Prostate gland (tissue), 2 donors: ENCODE measurements at regions not wholly inside any gene's neighbourhood (a gene's known extent, or its start where the extent isn't known, plus 50 kb on each side); places are given as distances from the start of the nearest gene placed in this dataset.

Experiments used
- POLR2A ChIP-seq: fragments of 450-650 bp; IDR thresholded peaks from one replicate; pipeline ENCODE4 v1.6.1; 2016; ENCODE audit warnings: antibody characterized with exemption, mild to moderate bottlenecking
- POLR2AphosphoS5 ChIP-seq: sonication (generic); formaldehyde crosslinking; IDR thresholded peaks from one replicate; pipeline ENCODE4 v1.6.1; 2017; ENCODE audit warnings: antibody characterized with exemption
- TF ChIP-seq, protein P1 (sequence below), 4 experiments: fragments of 200-600 bp in 2 of 4; fragments of 450-650 bp in 2 of 4; sonication (generic) in 2 of 4; IDR thresholded peaks; 1 replicate in 3 of 4; 2 replicates in 1 of 4; pipeline ENCODE4 v1.5.1; 2016 to 2019; ENCODE audit warnings: antibody characterized with exemption in 4 of 4, mild to moderate bottlenecking in 2 of 4, moderate library complexity in 2 of 4

DNA sequence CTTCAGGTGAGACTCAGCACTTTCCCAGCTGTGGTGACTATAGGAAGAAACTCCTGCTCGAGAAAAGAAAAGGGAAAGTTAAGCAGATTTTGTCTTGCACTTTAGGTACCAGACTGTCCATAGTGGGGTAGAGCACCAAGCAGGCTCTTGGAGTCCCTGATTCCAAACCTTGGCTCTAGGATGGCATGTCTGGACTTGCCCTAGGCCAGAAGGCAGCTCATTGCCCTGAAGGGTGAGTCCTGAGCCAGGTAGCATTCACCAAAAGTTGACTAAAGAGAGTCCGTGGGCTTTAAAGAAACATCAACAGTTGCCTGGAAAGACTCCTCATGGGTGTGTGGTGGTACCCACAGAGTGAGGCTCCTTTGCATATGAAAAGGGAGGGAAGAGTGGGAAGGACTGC, 145.2 kb upstream of the SNX7 start:
- TF ChIP-seq, protein P1, sequence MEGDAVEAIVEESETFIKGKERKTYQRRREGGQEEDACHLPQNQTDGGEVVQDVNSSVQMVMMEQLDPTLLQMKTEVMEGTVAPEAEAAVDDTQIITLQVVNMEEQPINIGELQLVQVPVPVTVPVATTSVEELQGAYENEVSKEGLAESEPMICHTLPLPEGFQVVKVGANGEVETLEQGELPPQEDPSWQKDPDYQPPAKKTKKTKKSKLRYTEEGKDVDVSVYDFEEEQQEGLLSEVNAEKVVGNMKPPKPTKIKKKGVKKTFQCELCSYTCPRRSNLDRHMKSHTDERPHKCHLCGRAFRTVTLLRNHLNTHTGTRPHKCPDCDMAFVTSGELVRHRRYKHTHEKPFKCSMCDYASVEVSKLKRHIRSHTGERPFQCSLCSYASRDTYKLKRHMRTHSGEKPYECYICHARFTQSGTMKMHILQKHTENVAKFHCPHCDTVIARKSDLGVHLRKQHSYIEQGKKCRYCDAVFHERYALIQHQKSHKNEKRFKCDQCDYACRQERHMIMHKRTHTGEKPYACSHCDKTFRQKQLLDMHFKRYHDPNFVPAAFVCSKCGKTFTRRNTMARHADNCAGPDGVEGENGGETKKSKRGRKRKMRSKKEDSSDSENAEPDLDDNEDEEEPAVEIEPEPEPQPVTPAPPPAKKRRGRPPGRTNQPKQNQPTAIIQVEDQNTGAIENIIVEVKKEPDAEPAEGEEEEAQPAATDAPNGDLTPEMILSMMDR (IDR thresholded peaks at IDR 0.05), result no peak
- no peak for TF ChIP-seq POLR2AphosphoS5
- no peak for TF ChIP-seq POLR2A
